Retinal pigment epithelial cell (primary cell): ENCODE measurements at regions not wholly inside any gene's neighbourhood (a gene's known extent, or its start where the extent isn't known, plus 50 kb on each side); places are given as distances from the start of the nearest gene placed in this dataset.

Source experiments
- DNase-seq: peaks from one replicate; pipeline ENCODE4 v3.0.0-alpha.2; 2010; ENCODE audit warnings: low read depth
- H3K4me3 ChIP-seq: 2 replicates; pipeline ENCODE4 v1.5.1; 2011; ENCODE audit warnings: mild to moderate bottlenecking, low read length, control low read depth, moderate library complexity
- CTCF ChIP-seq: conservative IDR thresholded peaks from 2 replicates; pipeline ENCODE4 v1.5.1; 2011; ENCODE audit warnings: low read depth, low read length, control low read depth, inconsistent platforms

- peak; percentile 88 for DNase-seq
- TF ChIP-seq CTCF: no peak
- H3K4me3 ChIP-seq: no peak overlapping the region
Observed at GRCh38 chr12:71299541-71300376, 139.8 kb upstream of the LGR5 start.

- no peak for TF ChIP-seq CTCF
- H3K4me3 ChIP-seq: no peak overlapping the region
- no peak for DNase-seq
Observed at GRCh38 chr12:71297930-71298329, 140.1 kb upstream of the TSPAN8 start.

DNA sequence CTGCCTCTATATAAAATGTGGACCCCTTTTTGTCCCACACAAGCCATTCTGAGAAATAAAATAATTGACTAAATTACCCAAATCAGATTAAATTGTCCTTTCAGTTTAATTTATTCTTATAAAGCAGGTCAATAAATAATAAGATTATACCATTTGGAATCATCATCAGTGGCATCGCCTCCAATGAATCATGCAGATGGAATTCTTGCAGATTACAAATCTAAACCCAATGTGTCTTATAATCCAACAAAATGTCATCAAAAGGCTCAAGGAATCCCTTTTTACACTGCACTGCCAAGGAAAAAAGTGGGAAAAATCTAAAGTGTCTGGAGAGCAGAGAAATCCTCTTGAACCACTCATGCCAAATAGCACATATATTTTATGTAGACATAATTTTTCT lies 138.2 kb upstream of the TSPAN8 start:
- no peak for DNase-seq
- H3K4me3 ChIP-seq: no peak overlapping the region
- TF ChIP-seq CTCF: no peak

- DNase-seq: no peak
- no peak for TF ChIP-seq CTCF
- H3K4me3 ChIP-seq: no peak overlapping the region
Observed at GRCh38 chr12:71291746-71292145, 133.9 kb upstream of the TSPAN8 start.

GRCh38 chr12:71283883-71284282 lies 126.1 kb upstream of the TSPAN8 start:
- DNase-seq: no peak
- TF ChIP-seq CTCF: no peak
- no peak overlapping the region for H3K4me3 ChIP-seq

DNA sequence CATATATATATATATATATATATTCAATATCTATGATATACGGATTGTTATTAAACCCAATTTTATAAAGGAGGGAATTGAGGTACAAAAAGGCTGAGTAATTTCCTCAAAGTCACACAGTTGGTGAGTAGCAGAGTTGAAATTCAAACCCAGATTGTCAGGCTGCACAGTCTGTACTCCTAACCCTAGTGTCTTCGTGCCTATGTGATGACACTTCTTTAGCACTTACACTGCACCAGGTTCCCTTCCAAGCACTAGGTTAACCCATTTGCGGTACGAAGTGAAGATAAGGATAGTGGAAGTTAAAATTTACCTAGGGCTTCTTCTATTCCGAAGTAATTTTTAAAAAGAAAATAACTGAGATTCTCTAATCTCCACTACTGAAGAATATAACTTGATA lies 125.1 kb upstream of the TSPAN8 start:
- DNase-seq: no peak
- TF ChIP-seq CTCF: no peak
- H3K4me3 ChIP-seq: no peak overlapping the region

DNA sequence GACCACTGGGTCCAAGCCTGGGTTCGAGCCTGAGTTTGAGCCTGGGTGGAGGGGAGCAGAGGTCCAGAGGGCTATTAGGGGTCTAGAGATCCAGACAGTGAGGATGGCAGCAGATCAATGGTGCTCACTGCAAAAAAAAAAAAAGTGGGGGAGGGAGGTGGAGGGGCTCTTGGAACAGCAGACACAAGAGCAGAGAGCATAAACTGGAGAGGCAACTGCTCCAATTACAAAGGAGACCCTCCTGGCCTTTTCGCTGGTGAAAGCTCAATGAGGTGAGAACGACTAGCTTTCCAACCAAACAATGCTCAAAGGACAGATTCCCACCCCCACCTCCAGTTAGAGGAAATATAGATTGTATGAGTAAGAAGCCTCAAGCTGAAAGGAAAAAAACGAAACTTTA lies 124.2 kb upstream of the TSPAN8 start:
- no peak overlapping the region for H3K4me3 ChIP-seq
- no peak for DNase-seq
- no peak for TF ChIP-seq CTCF
